ENCODE measurements at regions not wholly inside any gene's neighbourhood (a gene's known extent, or its start where the extent isn't known, plus 50 kb on each side); places are given as distances from the start of the nearest gene placed in this dataset.

- DNase-seq (ENCODE audit: low read depth): no peak
Measured at GRCh38 chr2:106041150-106041549, 153.0 kb downstream of the UXS1 start.

GRCh38 chr2:106039634-106040315, 154.3 kb downstream of the UXS1 start:
- DNase-seq (ENCODE audit: low read depth): no peak

- DNase-seq (ENCODE audit: low read depth): no peak
Measured at GRCh38 chr2:106038601-106039375, 155.3 kb downstream of the UXS1 start.

- no peak for DNase-seq (ENCODE audit: low read depth)
Measured at GRCh38 chr2:106037932-106038331, 156.2 kb downstream of the UXS1 start.

GRCh38 chr2:106037262-106037661, 156.8 kb downstream of the UXS1 start:
- DNase-seq (ENCODE audit: low read depth): no peak

GRCh38 chr2:106034325-106034724, 159.8 kb downstream of the UXS1 start:
- DNase-seq (ENCODE audit: low read depth): no peak

GRCh38 chr2:106032676-106033075, 161.4 kb downstream of the UXS1 start:
- DNase-seq (ENCODE audit: low read depth): no peak

- DNase-seq (ENCODE audit: low read depth): peak; percentile 39
Measured at GRCh38 chr2:106030287-106031268, 163.5 kb downstream of the UXS1 start.

GRCh38 chr2:106028192-106028591, 165.9 kb downstream of the UXS1 start:
- no peak for DNase-seq (ENCODE audit: low read depth)

GRCh38 chr2:106026271-106027190, 167.6 kb downstream of the UXS1 start:
- no peak for DNase-seq (ENCODE audit: low read depth)

GRCh38 chr2:106025796-106026195, 168.3 kb downstream of the UXS1 start:
- DNase-seq (ENCODE audit: low read depth): no peak

GRCh38 chr2:106021662-106022028, 172.5 kb downstream of the UXS1 start:
- no peak for DNase-seq (ENCODE audit: low read depth)

GRCh38 chr2:106020821-106021661, 173.1 kb downstream of the UXS1 start:
- DNase-seq (ENCODE audit: low read depth): peak; percentile 20

- DNase-seq (ENCODE audit: low read depth): no peak
Measured at GRCh38 chr2:106020032-106020431, 174.1 kb downstream of the UXS1 start.

GRCh38 chr2:106018141-106018540, 176.0 kb downstream of the UXS1 start:
- DNase-seq (ENCODE audit: low read depth): no peak

GRCh38 chr2:106012591-106013347, 181.3 kb downstream of the UXS1 start:
- DNase-seq (ENCODE audit: low read depth): no peak

GRCh38 chr2:106012001-106012590, 182.0 kb downstream of the UXS1 start:
- no peak for DNase-seq (ENCODE audit: low read depth)

- DNase-seq (ENCODE audit: low read depth): no peak
Measured at GRCh38 chr2:106011380-106011779, 182.7 kb downstream of the UXS1 start.

- no peak for DNase-seq (ENCODE audit: low read depth)
Measured at GRCh38 chr2:106010818-106011355, 183.2 kb downstream of the UXS1 start.
